SK-N-SH treated with all-trans-retinoic acid at 6 μM for 48 hours (cell line): ENCODE measurements at regions not wholly inside any gene's neighbourhood (a gene's known extent, or its start where the extent isn't known, plus 50 kb on each side); places are given as distances from the start of the nearest gene placed in this dataset.

Source experiments
- ATAC-seq: fragments of 200-7000 bp; cut with Tn5 transposase; 3 replicates; pipeline ENCODE4 v1.9.1; 2020; ENCODE audit warnings: mild to moderate bottlenecking, moderate library complexity
- ARNTL ChIP-seq: fragments of 450-650 bp; formaldehyde crosslinking; IDR thresholded peaks from 2 replicates; pipeline ENCODE4 v1.5.0; 2020; ENCODE audit warnings: low read depth, mild to moderate bottlenecking, moderate library complexity, borderline replicate concordance
- BACH2 ChIP-seq: fragments of 250-450 bp; sonication (Bioruptor Pico); IDR thresholded peaks from 2 replicates; pipeline ENCODE4 v1.9.0; 2021; ENCODE audit warnings: mild to moderate bottlenecking, borderline replicate concordance
- CSDC2 ChIP-seq: fragments of 250-450 bp; sonication (Bioruptor Pico); IDR thresholded peaks from 2 replicates; pipeline ENCODE4 v1.5.0; 2020; ENCODE audit warnings: mild to moderate bottlenecking, moderate library complexity
- ESRRG ChIP-seq: fragments of 250-450 bp; sonication (Bioruptor Pico); IDR thresholded peaks from 2 replicates; pipeline ENCODE4 v1.6.1; 2021; ENCODE audit warnings: mild to moderate bottlenecking
- GLIS3 ChIP-seq: fragments of 250-450 bp; sonication (Bioruptor Pico); IDR thresholded peaks from 2 replicates; pipeline ENCODE4 v1.5.0; 2020; ENCODE audit warnings: mild to moderate bottlenecking, moderate library complexity
- OSR1 ChIP-seq: fragments of 250-450 bp; sonication (Bioruptor Pico); IDR thresholded peaks from 2 replicates; pipeline ENCODE4 v1.8.0; 2022; ENCODE audit warnings: moderate library complexity, mild to moderate bottlenecking, inconsistent platforms
- PPARA ChIP-seq: fragments of 250-450 bp; sonication (Bioruptor Pico); IDR thresholded peaks from 2 replicates; pipeline ENCODE4 v1.5.0; 2020; ENCODE audit warnings: mild to moderate bottlenecking, borderline replicate concordance
- SNAI2 ChIP-seq: fragments of 250-450 bp; sonication (Bioruptor Pico); IDR thresholded peaks from 2 replicates; pipeline ENCODE4 v1.5.0; 2020; ENCODE audit warnings: mild to moderate bottlenecking, moderate library complexity
- TCF4 ChIP-seq: fragments of 250-450 bp; sonication (Bioruptor Pico); IDR thresholded peaks from 2 replicates; pipeline ENCODE4 v1.8.0; 2021; ENCODE audit warnings: mild to moderate bottlenecking, moderate library complexity, borderline replicate concordance
- TOX ChIP-seq: fragments of 250-450 bp; sonication (Bioruptor Pico); IDR thresholded peaks from 2 replicates; pipeline ENCODE4 v1.8.0; 2021; ENCODE audit warnings: mild to moderate bottlenecking, moderate library complexity, borderline replicate concordance
- ZC3H10 ChIP-seq: fragments of 250-450 bp; sonication (Bioruptor Pico); IDR thresholded peaks from 2 replicates; pipeline ENCODE4 v1.5.1; 2021; ENCODE audit warnings: mild to moderate bottlenecking, moderate library complexity
- ZFP3 ChIP-seq: fragments of 250-450 bp; sonication (Bioruptor Pico); IDR thresholded peaks from 2 replicates; pipeline ENCODE4 v1.5.0; 2020; ENCODE audit warnings: mild to moderate bottlenecking, moderate library complexity
- ZFP30 ChIP-seq: fragments of 450-650 bp; formaldehyde crosslinking; IDR thresholded peaks from 2 replicates; pipeline ENCODE4 v1.5.0; 2022; ENCODE audit warnings: mild to moderate bottlenecking, moderate library complexity
- ZNF565 ChIP-seq: fragments of 450-650 bp; formaldehyde crosslinking; conservative IDR thresholded peaks from 2 replicates; pipeline ENCODE4 v1.5.0; 2020; ENCODE audit warnings: low read depth, mild to moderate bottlenecking, moderate library complexity
- ZNF70 ChIP-seq: fragments of 450-650 bp; formaldehyde crosslinking; IDR thresholded peaks from 2 replicates; pipeline ENCODE4 v1.5.0; 2020; ENCODE audit warnings: mild to moderate bottlenecking, moderate library complexity
- ZNF8 ChIP-seq: fragments of 450-650 bp; formaldehyde crosslinking; IDR thresholded peaks from 2 replicates; pipeline ENCODE4 v1.5.0; 2020; ENCODE audit warnings: mild to moderate bottlenecking, moderate library complexity
- TF ChIP-seq, protein P1 (sequence below): fragments of 250-450 bp; sonication (Bioruptor Pico); IDR thresholded peaks from 2 replicates; pipeline ENCODE4 v1.8.0; 2021; ENCODE audit warnings: low read depth, mild to moderate bottlenecking, moderate library complexity, borderline replicate concordance
- TF ChIP-seq, protein P2 (sequence below): fragments of 250-450 bp; sonication (Bioruptor Pico); IDR thresholded peaks from 2 replicates; pipeline ENCODE4 v1.5.1; 2020; ENCODE audit warnings: low read depth, mild to moderate bottlenecking, moderate library complexity
- TF ChIP-seq, protein P3 (sequence below): fragments of 250-450 bp; sonication (Bioruptor Pico); IDR thresholded peaks from 2 replicates; pipeline ENCODE4 v1.8.0; 2020; ENCODE audit warnings: mild to moderate bottlenecking, moderate library complexity, borderline replicate concordance
- TF ChIP-seq, protein P4 (sequence below): fragments of 250-450 bp; sonication (Bioruptor Pico); IDR thresholded peaks from 2 replicates; pipeline ENCODE4 v1.5.1; 2021; ENCODE audit warnings: mild to moderate bottlenecking, moderate library complexity

DNA sequence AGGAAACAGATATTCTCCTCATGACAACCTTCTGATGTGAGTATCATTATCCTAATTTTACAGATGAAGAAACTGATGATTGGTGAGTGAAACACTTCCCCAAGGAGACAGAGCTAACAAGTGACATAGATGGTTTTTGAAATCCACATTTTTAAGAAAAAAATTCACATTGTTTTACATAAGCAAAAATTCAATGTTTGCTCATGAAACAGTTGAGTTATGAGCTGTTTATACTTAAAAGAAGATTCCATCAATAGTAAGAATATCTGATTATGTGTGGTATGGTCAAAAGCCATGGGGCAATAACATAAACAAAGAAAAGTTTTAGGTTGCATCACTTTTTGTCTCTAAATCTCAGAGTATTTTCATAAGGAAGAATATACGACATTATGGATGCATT is 167.9 kb upstream of the PAPPA start:
- no peak for TF ChIP-seq ZC3H10
- no peak for ATAC-seq

DNA sequence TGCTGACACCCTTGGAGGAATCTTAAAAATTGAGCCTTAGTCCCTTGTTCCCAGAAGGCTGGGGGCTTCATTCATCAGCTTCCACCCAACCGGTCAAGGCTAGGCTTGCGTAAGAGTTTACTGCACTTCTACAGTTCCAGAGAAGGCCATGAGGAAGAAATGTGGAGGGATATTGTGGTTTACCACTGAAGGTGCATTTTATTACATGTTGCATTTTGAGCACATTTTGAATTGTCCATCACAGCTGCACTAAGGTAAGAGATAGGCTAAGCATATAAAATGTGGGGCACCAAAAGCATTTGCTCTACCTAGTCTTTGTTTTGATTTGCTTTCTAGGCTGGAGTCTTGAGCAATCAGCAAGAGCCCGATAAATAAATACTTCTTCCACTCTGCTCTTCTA is 167.1 kb upstream of the PAPPA start:
- no peak for ATAC-seq
- TF ChIP-seq OSR1 (CRISPR knock-in tag) (no peak), TOX (CRISPR knock-in tag) (no peak)
- TF ChIP-seq, protein P1, sequence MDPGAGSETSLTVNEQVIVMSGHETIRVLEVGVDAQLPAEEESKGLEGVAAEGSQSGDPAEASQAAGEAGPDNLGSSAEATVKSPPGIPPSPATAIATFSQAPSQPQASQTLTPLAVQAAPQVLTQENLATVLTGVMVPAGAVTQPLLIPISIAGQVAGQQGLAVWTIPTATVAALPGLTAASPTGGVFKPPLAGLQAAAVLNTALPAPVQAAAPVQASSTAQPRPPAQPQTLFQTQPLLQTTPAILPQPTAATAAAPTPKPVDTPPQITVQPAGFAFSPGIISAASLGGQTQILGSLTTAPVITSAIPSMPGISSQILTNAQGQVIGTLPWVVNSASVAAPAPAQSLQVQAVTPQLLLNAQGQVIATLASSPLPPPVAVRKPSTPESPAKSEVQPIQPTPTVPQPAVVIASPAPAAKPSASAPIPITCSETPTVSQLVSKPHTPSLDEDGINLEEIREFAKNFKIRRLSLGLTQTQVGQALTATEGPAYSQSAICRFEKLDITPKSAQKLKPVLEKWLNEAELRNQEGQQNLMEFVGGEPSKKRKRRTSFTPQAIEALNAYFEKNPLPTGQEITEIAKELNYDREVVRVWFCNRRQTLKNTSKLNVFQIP, result no peak

DNA sequence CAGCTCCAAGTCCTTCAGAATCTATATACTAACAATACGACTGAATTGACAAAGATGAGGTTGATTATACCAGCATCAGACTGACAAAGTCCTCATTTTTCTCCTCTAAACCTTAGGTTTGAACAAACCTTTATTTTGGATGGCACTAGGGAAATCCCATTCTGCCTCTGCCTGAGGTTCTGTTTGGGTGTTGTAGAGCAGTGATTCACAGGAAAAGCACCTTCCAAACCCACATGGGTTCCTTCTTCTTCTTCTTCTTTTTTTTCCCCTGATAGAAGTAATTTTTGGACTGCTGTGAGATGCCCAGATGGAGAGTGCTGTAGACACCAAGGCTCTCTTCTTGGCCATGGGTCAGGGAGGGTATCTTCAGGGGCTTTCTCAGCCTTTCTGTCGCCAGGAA is 164.9 kb upstream of the PAPPA start:
- TF ChIP-seq OSR1 (CRISPR knock-in tag), result no peak
- TF ChIP-seq ESRRG (CRISPR knock-in tag), result no peak
- TF ChIP-seq PPARA (CRISPR knock-in tag), result no peak
- TF ChIP-seq TCF4 (CRISPR knock-in tag), result no peak
- no peak for TF ChIP-seq ARNTL (CRISPR knock-in tag)
- no peak for TF ChIP-seq TOX (CRISPR knock-in tag)
- TF ChIP-seq, protein P2, sequence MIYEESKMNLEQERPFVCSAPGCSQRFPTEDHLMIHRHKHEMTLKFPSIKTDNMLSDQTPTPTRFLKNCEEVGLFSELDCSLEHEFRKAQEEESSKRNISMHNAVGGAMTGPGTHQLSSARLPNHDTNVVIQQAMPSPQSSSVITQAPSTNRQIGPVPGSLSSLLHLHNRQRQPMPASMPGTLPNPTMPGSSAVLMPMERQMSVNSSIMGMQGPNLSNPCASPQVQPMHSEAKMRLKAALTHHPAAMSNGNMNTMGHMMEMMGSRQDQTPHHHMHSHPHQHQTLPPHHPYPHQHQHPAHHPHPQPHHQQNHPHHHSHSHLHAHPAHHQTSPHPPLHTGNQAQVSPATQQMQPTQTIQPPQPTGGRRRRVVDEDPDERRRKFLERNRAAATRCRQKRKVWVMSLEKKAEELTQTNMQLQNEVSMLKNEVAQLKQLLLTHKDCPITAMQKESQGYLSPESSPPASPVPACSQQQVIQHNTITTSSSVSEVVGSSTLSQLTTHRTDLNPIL (CRISPR knock-in tag), result no peak
- no peak for TF ChIP-seq ZFP3 (CRISPR knock-in tag)
- no peak for TF ChIP-seq GLIS3 (CRISPR knock-in tag)
- TF ChIP-seq ZNF8 (CRISPR knock-in tag), result no peak
- ATAC-seq, result no peak

DNA sequence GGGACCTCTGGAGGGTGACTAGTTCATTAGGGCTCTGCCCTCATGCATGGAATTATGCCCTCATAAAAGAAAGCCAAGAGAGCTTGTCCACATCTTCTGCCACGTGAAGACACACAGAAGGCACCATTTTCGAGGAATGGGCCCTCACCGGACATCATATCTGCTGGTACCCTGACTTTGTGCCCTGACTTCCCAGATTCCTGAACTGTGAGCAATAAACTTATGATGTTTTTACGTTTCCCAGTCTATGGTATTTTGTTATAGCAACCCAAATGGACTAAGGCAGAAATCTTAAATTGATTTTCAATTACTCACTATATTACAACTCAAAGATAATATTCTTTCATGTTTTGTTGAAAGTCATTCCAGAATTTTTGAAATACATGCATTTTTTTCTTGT is 163.8 kb upstream of the PAPPA start:
- TF ChIP-seq BACH2 (CRISPR knock-in tag) (no peak), ZFP3 (CRISPR knock-in tag) (no peak), TOX (CRISPR knock-in tag) (no peak), TCF4 (CRISPR knock-in tag) (no peak), PPARA (CRISPR knock-in tag) (no peak), SNAI2 (no peak), CSDC2 (CRISPR knock-in tag) (no peak), GLIS3 (CRISPR knock-in tag) (no peak), ARNTL (CRISPR knock-in tag) (no peak), ESRRG (CRISPR knock-in tag) (no peak), ZC3H10 (no peak), ZNF565 (CRISPR knock-in tag) (no peak), OSR1 (CRISPR knock-in tag) (no peak), ZNF8 (CRISPR knock-in tag) (no peak), ZNF70 (CRISPR knock-in tag) (no peak), ZFP30 (CRISPR knock-in tag) (no peak)
- TF ChIP-seq, protein P2 (CRISPR knock-in tag), result no peak
- TF ChIP-seq, protein P3, sequence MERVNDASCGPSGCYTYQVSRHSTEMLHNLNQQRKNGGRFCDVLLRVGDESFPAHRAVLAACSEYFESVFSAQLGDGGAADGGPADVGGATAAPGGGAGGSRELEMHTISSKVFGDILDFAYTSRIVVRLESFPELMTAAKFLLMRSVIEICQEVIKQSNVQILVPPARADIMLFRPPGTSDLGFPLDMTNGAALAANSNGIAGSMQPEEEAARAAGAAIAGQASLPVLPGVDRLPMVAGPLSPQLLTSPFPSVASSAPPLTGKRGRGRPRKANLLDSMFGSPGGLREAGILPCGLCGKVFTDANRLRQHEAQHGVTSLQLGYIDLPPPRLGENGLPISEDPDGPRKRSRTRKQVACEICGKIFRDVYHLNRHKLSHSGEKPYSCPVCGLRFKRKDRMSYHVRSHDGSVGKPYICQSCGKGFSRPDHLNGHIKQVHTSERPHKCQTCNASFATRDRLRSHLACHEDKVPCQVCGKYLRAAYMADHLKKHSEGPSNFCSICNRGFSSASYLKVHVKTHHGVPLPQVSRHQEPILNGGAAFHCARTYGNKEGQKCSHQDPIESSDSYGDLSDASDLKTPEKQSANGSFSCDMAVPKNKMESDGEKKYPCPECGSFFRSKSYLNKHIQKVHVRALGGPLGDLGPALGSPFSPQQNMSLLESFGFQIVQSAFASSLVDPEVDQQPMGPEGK (CRISPR knock-in tag), result no peak
- TF ChIP-seq, protein P4, sequence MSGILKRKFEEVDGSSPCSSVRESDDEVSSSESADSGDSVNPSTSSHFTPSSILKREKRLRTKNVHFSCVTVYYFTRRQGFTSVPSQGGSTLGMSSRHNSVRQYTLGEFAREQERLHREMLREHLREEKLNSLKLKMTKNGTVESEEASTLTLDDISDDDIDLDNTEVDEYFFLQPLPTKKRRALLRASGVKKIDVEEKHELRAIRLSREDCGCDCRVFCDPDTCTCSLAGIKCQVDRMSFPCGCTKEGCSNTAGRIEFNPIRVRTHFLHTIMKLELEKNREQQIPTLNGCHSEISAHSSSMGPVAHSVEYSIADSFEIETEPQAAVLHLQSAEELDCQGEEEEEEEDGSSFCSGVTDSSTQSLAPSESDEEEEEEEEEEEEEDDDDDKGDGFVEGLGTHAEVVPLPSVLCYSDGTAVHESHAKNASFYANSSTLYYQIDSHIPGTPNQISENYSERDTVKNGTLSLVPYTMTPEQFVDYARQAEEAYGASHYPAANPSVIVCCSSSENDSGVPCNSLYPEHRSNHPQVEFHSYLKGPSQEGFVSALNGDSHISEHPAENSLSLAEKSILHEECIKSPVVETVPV (CRISPR knock-in tag), result no peak
- peak; percentile 32; the same call in 2 of the 3 replicates for ATAC-seq
